Mammary epithelial cell (primary cell): ENCODE measurements at regions not wholly inside any gene's neighbourhood (a gene's known extent, or its start where the extent isn't known, plus 50 kb on each side); places are given as distances from the start of the nearest gene placed in this dataset.

Experiments used
- CTCF ChIP-seq, 2 donors: IDR thresholded peaks in 1 of 2; conservative IDR thresholded peaks in 1 of 2; 2 replicates each; pipeline ENCODE4 v1.5.1; 2011 to 2012; ENCODE audit warnings: inconsistent platforms in 2 of 2, low read length in 2 of 2, mild to moderate bottlenecking in 2 of 2, control low read depth in 1 of 2, low read depth in 1 of 2; ENCODE audit not compliant: insufficient read depth in 1 of 2; ENCODE audit errors: extremely low read depth in 1 of 2
- EZH2 ChIP-seq: IDR thresholded peaks from 2 replicates; pipeline ENCODE4 v1.6.1; 2012; ENCODE audit warnings: low read length, inconsistent platforms, borderline replicate concordance

- TF ChIP-seq CTCF (conservative IDR thresholded peaks at IDR 0.05 in 1 of 2, IDR thresholded peaks at IDR 0.05 in 1 of 2; ENCODE audit: extremely low read depth in 1 of 2, insufficient read depth in 1 of 2, low read depth in 1 of 2, low read length in 2 of 2), result no peak
- no peak for TF ChIP-seq EZH2
Measured at GRCh38 chr2:71823526-71823925, 324.1 kb downstream of the CYP26B1 start.
